ENCODE measurements at regions not wholly inside any gene's neighbourhood (a gene's known extent, or its start where the extent isn't known, plus 50 kb on each side); places are given as distances from the start of the nearest gene placed in this dataset.

GRCh38 chr12:130286041-130286440 is 51.6 kb upstream of the PIWIL1 start:
- no peak overlapping the region for H3K27ac ChIP-seq
- TF ChIP-seq, protein P1, sequence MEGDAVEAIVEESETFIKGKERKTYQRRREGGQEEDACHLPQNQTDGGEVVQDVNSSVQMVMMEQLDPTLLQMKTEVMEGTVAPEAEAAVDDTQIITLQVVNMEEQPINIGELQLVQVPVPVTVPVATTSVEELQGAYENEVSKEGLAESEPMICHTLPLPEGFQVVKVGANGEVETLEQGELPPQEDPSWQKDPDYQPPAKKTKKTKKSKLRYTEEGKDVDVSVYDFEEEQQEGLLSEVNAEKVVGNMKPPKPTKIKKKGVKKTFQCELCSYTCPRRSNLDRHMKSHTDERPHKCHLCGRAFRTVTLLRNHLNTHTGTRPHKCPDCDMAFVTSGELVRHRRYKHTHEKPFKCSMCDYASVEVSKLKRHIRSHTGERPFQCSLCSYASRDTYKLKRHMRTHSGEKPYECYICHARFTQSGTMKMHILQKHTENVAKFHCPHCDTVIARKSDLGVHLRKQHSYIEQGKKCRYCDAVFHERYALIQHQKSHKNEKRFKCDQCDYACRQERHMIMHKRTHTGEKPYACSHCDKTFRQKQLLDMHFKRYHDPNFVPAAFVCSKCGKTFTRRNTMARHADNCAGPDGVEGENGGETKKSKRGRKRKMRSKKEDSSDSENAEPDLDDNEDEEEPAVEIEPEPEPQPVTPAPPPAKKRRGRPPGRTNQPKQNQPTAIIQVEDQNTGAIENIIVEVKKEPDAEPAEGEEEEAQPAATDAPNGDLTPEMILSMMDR (conservative IDR thresholded peaks at IDR 0.05): no peak

DNA sequence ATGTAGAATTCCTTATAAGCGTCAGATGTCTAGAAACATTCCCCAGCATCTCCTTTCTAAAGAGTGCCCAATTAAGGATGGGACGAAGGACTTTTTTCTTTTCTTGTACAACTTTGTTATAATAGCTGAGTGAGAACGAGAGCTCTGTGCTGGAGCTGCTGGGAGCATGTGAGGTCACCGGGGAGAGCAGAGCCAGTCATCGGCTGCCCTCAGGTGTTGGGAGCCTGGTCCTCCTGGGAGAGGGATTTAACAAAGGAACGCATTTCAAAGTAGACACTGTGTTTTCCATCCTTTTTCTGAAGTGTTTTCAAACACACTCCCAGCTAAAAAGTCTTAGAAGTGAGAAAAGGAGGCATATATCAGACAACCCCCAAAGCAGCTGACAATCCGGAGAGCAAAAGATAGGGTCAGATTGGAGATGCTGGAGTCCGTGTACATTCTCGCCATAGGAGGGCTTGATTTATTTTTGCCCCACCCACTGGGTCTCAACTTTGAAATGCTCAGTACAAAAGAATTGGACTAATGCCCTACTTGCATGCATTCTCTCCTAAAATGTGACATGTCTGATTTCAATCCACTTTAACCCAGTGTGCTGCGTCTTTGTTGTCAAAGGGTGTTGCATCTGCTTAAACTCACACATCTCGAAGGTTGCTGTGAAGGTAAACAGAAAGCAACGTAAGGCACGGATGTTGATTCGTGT is 50.8 kb upstream of the PIWIL1 start:
- TF ChIP-seq, protein P1 (conservative IDR thresholded peaks at IDR 0.05): no peak

More for the DNA sequence above, 50.8 kb upstream of the PIWIL1 start:
- H3K27ac ChIP-seq: no peak overlapping the region

Data from VCaP (cell line).